Dermis blood vessel endothelial cell (primary cell): ENCODE measurements at regions not wholly inside any gene's neighbourhood (a gene's known extent, or its start where the extent isn't known, plus 50 kb on each side); places are given as distances from the start of the nearest gene placed in this dataset.
A peak's percentile ranks its signal among the peaks of the same experiment; 100 is the strongest.
"Not testable (repeated sequence)": the region's sequence is repeated elsewhere in the genome, so short reads cannot be mapped to it uniquely, and the experiment has no call there.

ENCODE experiments used
- DNase-seq: peaks from one replicate; pipeline ENCODE4 v3.0.0; 2010

- no peak for DNase-seq
Measured at GRCh38 chr7:157467496-157468212, 130.8 kb downstream of the DNAJB6 start.

DNA sequence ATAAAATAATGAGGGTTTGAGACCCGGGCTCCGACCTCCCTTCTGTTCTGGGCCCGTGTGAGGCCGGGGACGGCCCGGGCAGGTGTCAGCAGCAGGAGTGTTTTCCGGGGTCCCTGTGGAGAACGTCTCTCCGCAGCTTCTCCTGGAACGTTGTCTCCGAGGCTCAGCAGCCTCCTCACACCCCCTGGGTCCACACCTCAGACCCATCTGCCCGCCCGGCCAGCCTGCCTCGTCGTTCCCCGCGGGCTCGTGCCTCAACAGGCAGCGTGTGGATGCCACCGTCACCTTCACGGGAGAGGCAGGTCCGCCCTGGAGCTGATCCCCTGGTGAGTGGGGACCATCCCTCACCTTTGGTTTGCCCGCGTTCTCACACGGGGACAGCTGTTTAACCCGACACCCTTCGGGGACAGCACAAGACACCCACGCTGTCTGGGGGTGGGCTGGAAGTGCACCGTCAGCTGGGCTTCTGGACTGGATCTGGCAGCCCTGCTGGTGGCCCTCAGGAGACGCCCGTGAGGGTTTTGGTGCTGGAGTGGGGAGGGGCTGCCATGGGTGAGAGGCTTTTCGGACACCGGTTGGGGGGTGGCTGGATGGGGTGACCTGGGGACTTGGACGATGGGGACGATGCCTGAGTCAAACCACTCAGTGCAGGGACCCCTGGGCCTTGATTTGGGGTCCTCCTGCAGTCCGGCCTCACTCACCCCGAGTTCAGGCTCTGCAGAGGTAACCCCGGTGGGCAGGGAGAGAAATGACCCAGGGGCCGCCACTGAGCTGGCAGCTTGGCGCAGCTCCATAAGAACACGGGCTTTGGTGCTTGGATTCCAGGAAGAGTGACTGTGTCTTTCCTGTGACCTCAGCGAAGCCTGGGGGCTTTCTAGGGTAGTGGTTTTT lies 131.7 kb downstream of the DNAJB6 start:
- peak; percentile 38 for DNase-seq

DNA sequence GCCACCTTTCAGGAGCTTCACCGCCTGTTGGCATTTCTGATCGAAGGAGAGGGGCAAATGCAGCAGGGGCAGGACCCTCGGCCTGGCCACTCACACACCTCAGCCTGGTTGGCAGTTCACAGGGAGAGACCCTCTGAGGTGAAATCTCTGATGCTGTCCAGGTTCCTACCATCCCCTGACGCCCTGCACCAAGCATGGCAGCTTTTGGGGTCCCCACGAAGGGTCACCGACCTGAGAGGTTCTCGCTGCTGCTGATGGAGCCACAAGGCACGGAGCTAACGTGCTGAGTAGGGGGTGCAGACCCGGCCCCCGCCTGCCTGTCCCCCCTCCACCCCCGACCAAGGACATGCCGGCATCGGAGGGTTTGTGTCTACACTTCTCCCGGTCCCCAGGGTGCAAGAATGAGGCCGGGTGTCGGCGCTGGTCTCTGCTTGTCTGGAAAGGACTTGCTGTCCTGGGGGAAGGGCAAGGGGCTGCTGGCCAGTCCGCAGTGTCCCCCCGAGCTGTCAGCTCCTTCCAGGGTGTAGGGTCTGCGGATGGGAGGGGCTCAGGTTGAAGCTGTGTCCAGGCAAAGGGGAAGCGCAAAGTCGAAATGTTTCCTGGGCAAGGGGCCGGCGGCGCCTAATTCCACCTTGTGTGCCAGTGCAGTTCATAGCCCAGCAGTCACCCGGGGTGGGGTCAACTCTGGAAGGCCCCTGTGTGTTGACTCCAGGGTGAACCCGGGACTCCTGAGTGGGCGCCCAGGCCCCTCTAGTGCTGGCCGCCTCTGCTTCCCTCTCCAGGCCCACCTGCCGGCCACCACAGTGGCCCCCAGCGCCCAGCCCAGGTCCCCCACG lies 132.6 kb downstream of the DNAJB6 start:
- DNase-seq, result no peak

DNA sequence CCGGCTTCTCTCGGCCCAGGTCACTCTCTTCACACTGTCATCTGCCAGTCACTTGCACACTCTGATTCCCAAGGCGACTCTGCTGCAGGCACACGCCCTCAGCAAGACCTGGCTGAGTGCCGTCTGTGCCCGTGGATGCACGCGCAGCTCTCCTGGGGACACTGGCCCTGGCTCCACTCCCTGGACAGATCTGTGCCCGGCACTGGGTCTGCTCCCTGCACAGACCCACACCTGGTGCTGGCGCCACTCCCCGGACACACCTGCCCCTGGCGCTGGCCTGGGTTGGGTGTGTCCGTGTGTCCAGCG lies 133.2 kb downstream of the DNAJB6 start:
- no peak for DNase-seq

- DNase-seq, result no peak
Measured at GRCh38 chr7:157470701-157471131, 133.9 kb downstream of the DNAJB6 start.

- no peak for DNase-seq
Measured at GRCh38 chr7:157471259-157472125, 134.7 kb downstream of the DNAJB6 start.

GRCh38 chr7:157472311-157473050 lies 135.7 kb downstream of the DNAJB6 start:
- no peak for DNase-seq

GRCh38 chr7:157473051-157473569 lies 136.3 kb downstream of the DNAJB6 start:
- DNase-seq, result no peak

- DNase-seq, result peak; percentile 63
Measured at GRCh38 chr7:157474685-157475084, 137.9 kb downstream of the DNAJB6 start.

DNA sequence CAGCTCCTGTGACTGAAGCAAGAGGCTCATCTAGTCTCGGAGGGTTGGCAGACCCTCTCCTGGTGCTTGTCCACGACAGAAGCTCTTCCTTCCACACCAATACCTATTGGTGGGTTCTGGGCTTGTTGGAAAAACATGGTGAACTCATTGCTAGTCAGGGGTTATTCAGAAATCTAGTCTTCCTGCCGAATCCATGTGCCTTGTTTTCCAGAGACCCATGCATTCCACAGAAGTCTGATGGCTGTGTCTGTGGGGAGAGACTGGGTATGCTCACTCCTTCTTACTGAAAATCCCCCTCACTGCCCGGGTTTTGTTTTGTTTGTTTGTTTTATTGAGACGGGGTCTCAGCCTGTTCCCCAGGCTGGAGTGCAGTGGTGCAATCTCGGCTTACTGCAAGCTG lies 138.3 kb downstream of the DNAJB6 start:
- DNase-seq, result no peak

GRCh38 chr7:157475601-157476000 lies 138.8 kb downstream of the DNAJB6 start:
- no peak for DNase-seq

GRCh38 chr7:157476201-157476600 lies 139.4 kb downstream of the DNAJB6 start:
- DNase-seq, result no peak

DNA sequence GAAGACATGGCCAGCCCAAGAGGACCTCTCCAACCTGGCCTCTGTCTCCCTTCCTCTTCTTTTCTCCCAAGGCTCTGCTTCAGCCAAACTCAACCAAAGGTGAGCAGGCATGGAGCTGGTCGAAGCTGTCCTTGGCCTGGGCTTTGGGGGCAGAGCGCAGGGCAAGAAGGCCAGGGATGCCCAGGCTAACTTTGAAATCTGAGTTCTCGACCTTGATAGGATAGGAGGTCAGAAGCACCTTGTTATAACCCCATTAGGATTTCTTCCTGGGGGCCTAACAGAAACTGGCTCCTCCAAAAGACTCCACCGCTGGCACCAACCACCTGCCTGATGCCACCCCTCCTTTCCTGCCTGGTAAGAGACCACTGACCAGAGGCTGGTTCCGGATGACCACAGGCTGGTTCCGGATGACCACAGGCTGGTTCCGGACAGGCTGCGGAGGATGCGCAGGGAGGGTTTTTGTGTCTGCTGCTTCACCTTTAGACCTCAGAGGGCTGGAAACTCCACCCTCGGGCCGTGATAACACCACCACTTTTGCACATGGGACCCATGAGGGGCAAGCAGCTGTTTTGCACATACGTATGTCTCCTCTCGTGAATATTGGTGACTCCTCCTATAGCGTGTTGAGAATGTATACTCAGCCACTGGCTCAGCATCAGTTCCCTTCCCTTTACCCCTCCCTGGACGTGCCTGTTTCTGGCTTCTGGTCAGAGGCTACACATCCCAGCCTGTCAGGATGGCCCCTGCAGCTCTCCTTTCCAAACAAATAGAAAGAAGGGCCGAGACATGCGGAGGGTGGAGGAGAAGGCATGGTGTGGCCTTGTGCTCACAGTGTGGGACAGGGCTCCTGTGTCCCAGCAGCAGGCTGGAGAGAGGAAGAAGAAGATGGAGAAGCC lies 140.1 kb downstream of the DNAJB6 start:
- no peak for DNase-seq

DNA sequence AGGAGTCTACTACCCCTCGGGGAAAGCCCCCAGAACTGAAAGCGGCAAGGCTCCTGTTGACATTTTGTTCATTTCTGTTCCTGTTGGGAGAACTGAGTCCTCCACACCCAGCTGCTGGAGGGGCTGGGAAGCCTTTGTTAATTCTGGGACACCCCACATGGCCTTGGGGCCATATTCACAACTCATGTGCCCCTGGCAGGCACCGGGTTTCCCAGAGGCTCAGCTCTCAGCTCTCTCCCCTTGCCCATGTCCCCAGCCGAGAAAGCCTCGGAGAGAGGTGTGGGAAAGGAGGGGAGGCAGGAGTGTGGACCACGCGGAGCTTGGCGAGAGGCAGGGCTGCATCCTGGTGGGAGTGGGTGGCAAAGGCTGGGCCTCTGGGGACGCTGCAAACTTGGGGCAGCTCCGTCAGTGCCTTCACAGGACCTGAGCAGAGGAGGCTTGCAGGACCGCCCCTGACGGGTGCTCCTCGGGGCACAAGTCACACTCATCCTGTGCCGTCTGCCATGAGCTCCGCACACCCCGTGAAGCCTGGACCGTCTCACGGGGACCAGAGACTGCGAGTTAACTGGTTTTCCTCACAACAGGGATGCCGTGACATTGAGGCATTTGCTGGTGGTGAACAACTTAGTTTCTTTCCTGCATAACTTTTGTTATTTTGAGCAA lies 140.9 kb downstream of the DNAJB6 start:
- no peak for DNase-seq

DNA sequence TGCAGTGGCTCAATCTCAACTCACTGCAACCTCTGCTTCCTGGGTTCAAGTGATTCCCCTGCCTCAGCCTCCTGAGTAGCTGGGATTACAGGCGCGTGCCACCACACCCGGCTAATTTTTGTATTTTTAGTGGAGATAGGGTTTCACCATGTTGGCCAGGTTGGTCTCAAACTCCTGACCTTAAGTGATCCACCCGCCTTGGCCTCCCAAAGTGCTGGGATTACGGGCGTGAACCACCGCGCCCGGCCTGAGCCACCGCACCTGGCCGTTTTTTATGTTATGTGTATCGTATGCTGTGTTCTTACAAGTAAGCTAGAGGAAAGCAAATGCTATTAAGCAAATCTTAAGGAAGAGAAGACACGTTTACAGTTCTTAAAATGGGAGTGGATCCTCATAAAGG lies 141.8 kb downstream of the DNAJB6 start:
- DNase-seq, result not testable (repeated sequence)

- DNase-seq, result no peak
Measured at GRCh38 chr7:157479326-157479725, 142.5 kb downstream of the DNAJB6 start.

GRCh38 chr7:157480371-157481050 lies 143.7 kb downstream of the DNAJB6 start:
- no peak for DNase-seq

- DNase-seq, result no peak
Measured at GRCh38 chr7:157481389-157481788, 144.6 kb downstream of the DNAJB6 start.

DNA sequence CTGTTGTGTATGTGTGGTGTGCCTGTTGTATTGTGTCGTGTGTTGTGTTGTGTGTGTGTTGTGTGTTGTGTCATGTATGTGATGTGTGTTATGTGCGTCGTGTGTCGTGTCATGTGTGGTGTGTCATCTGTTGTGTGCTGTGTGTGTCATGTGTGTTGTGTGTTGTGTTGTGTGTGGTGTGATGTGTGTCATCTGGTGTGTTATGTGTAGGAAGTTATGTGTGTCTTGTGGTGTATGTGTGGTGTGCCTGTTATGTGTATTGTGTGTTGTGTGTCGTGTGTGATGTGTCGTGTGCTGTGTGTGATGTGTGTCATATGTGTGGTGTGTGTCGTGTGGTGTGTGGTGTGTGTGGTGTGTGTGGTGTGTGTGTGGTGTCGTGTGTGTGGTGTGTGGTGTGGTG lies 145.2 kb downstream of the DNAJB6 start:
- no peak for DNase-seq
